HuH-7.5 (cell line): ENCODE measurements at regions not wholly inside any gene's neighbourhood (a gene's known extent, or its start where the extent isn't known, plus 50 kb on each side); places are given as distances from the start of the nearest gene placed in this dataset.

Experiments used
- DNase-seq: peaks from one replicate; pipeline ENCODE4 v3.0.0; 2011; ENCODE audit warnings: low spot score

DNA sequence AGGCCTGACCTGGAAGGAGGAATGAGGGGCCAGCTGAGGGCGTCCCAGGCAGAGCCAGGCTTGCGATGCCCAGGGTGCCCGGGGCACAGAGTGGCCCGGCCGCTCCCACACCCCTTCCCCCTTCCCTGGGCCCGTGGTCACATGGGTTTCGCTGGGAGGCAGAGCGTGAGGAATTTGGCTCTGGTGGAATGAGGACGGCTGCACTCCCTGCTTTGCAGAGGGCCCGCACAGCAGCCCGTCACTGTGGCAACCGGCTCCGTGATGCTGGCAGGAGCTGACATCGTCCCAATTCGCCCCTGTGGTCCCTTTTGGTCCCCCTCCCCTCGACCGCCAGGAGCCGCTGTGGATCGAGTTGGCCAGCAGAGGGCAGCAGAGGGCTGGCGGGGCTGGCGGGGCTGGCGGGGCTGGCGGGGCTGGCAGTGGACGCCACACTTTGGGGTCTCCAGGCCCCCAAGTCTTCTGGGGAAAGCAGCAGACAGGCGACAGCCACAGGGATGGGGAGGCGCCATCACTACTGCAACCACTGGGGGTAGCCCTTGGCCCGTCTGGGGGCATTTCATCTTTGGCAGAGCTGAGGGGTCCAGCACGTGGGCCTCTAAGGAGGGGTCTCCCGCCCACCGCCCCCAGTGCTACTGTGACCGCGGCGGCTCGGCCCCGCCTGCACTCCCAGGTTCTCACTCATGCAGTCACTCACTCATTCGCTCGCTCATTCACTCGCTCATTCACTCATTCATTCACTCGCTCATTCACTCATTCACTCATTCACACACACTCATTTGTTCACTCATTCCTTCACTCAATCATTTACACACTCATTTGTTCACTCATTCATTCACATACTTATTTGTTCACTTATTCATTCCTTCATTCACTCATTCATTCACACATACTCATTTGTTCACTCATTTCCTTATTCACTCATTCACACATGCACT is 49.7 kb upstream of the BHLHE23 start:
- peak; percentile 79 for DNase-seq
